K562 (cell line): ENCODE measurements at regions not wholly inside any gene's neighbourhood (a gene's known extent, or its start where the extent isn't known, plus 50 kb on each side); places are given as distances from the start of the nearest gene placed in this dataset.

Experiments
- ATAC-seq: fragments of 200-7000 bp; cut with Tn5 transposase; 3 replicates; pipeline ENCODE4 v1.9.1; 2020; ENCODE audit warnings: moderate library complexity
- BruUV-seq: library from RNA; stranded (reverse); fragments of 400-500 nt; replicated peaks from 2 replicates; lab custom pipeline; 2021; lab: Mats Ljungman, UMichigan
- CTCF ChIA-PET: fragments of 300-600 bp; formaldehyde crosslinking; extraction: SDS; loops from one replicate; lab custom pipeline; 2021; ENCODE audit warnings: low intra/inter-chr PET ratio; lab: Yijun Ruan, JAX
- POLR2A ChIA-PET: fragments of 300-600, 350-650 bp; sonication (Branson Sonifier 250); formaldehyde crosslinking; extraction: SDS; loops from one replicate; lab custom pipeline; 2021; ENCODE audit warnings: antibody characterized with exemption, inconsistent platforms; lab: Yijun Ruan, JAX
- DNase-seq, 4 experiments: peaks; one replicate each; pipeline versions ENCODE4 v3.0.0 to v3.0.0-alpha.2; 2011 to 2018; ENCODE audit warnings: low spot score in 3 of 4, mixed read lengths in 3 of 4; ENCODE audit errors: extremely low read depth in 1 of 4
- FAIRE-seq: peaks from 2 replicates; lab custom pipeline; 2011; peaks lifted over from hg19 to GRCh38; lab: Jason Lieb, UNC
- H2AFZ ChIP-seq: 2 replicates; pipeline ENCODE4 v1.6.0; 2011; ENCODE audit warnings: low read depth, low read length, control low read depth, inconsistent platforms
- H3K27ac ChIP-seq: fragments of 200-600 bp; 3 replicates; pipeline ENCODE4 v1.8.0; 2011; ENCODE audit warnings: low read depth, mild to moderate bottlenecking, control low read depth, inconsistent platforms, low read length, moderate library complexity, mixed read lengths; ENCODE audit errors: extremely low read depth
- H3K27me3 ChIP-seq, 2 experiments: fragments of 300-600 bp in 1 of 2; 2 replicates in 1 of 2; 3 replicates in 1 of 2; pipeline versions ENCODE4 v1.6.0 to v1.8.0; 2011; ENCODE audit warnings: inconsistent platforms in 2 of 2, low read length in 2 of 2, mild to moderate bottlenecking in 1 of 2, mixed read lengths in 1 of 2, moderate library complexity in 1 of 2; ENCODE audit not compliant: control insufficient read depth in 2 of 2, insufficient read depth in 2 of 2
- H3K36me3 ChIP-seq: fragments of 300-600 bp; 3 replicates; pipeline ENCODE4 v1.8.0; 2011; ENCODE audit warnings: mild to moderate bottlenecking, low read length, inconsistent platforms; ENCODE audit not compliant: control insufficient read depth, insufficient read depth
- H3K4me1 ChIP-seq, 2 experiments: fragments of 200-600 bp in 1 of 2; replicated peaks in 1 of 2; 2 replicates in 1 of 2; 3 replicates in 1 of 2; pipeline versions ENCODE4 v1.5.1 to v1.8.0; 2011; ENCODE audit warnings: inconsistent platforms in 2 of 2, low read length in 2 of 2, mild to moderate bottlenecking in 1 of 2, mixed read lengths in 1 of 2, moderate library complexity in 1 of 2; ENCODE audit not compliant: control insufficient read depth in 2 of 2, insufficient read depth in 2 of 2
- H3K4me2 ChIP-seq: 2 replicates; pipeline ENCODE4 v1.6.1; 2011; ENCODE audit warnings: low read length, control low read depth, inconsistent platforms, mixed read lengths; ENCODE audit not compliant: insufficient read depth
- H3K4me3 ChIP-seq: fragments of 200-600 bp; sonication (generic), shearing (Covaris generic); 2 replicates; pipeline ENCODE4 v1.5.1; 2016; ENCODE audit warnings: control low read depth, inconsistent platforms
- H3K79me2 ChIP-seq: fragments of 200-600 bp; 3 replicates; pipeline ENCODE4 v1.8.0; 2011; ENCODE audit warnings: low read length, inconsistent platforms; ENCODE audit not compliant: control insufficient read depth, insufficient read depth
- H3K9ac ChIP-seq, 2 experiments: 2 replicates each; pipeline versions ENCODE4 v1.6.0 to v1.6.1; 2011; ENCODE audit warnings: low read depth in 2 of 2, low read length in 2 of 2, control low read depth in 1 of 2, inconsistent platforms in 1 of 2, mild to moderate bottlenecking in 1 of 2, mixed read lengths in 1 of 2; ENCODE audit not compliant: insufficient read depth in 1 of 2
- H3K9me1 ChIP-seq: one replicate; pipeline ENCODE4 v1.6.0; 2011; ENCODE audit warnings: inconsistent platforms, mild to moderate bottlenecking, low read length, moderate library complexity; ENCODE audit not compliant: control insufficient read depth, insufficient read depth
- H3K9me3 ChIP-seq: replicated peaks from 2 replicates; pipeline ENCODE4 v1.5.1; 2011; ENCODE audit warnings: low read depth, low read length, inconsistent platforms; ENCODE audit not compliant: control insufficient read depth, insufficient read depth
- H4K20me1 ChIP-seq: replicated peaks from 2 replicates; pipeline ENCODE4 v1.6.1; 2011; ENCODE audit warnings: low read length, inconsistent platforms, mixed read lengths; ENCODE audit not compliant: control insufficient read depth, insufficient read depth
- CC2D1A ChIP-seq: fragments of 450-650 bp; IDR thresholded peaks from 2 replicates; pipeline ENCODE4 v1.6.1; 2017; ENCODE audit warnings: mild to moderate bottlenecking
- ESRRA ChIP-seq: fragments of 450-650 bp; IDR thresholded peaks from 2 replicates; pipeline ENCODE4 v1.6.1; 2014; ENCODE audit warnings: low read depth, mild to moderate bottlenecking, moderate library complexity, borderline replicate concordance
- POLR2AphosphoS5 ChIP-seq: IDR thresholded peaks from 2 replicates; pipeline ENCODE4 v1.6.1; 2011; ENCODE audit warnings: mild to moderate bottlenecking, low read depth, low read length, moderate library complexity; ENCODE audit not compliant: control insufficient read depth, insufficient read depth
- SMAD4 ChIP-seq: fragments of 250-450 bp; sonication (Bioruptor Pico); conservative IDR thresholded peaks from 2 replicates; pipeline ENCODE4 v1.8.0; 2021; ENCODE audit warnings: inconsistent platforms, mild to moderate bottlenecking, moderate library complexity
- TGIF2 ChIP-seq: sonication (generic); formaldehyde crosslinking; IDR thresholded peaks from 2 replicates; pipeline ENCODE4 v1.8.1; 2022; ENCODE audit warnings: mild to moderate bottlenecking, missing genetic modification reagents, moderate library complexity
- ZKSCAN8 ChIP-seq: fragments of 200-800 bp; sonication (Bioruptor generic); IDR thresholded peaks from 2 replicates; pipeline ENCODE4 v1.6.1; 2016; ENCODE audit warnings: missing genetic modification characterization, missing compliant biosample characterization
- ZNF282 ChIP-seq: sonication (generic); formaldehyde crosslinking; IDR thresholded peaks from 2 replicates; pipeline ENCODE4 v1.8.1; 2023; ENCODE audit warnings: missing genetic modification reagents
- ZNF384 ChIP-seq: IDR thresholded peaks from 2 replicates; pipeline ENCODE4 v1.6.1; 2012; ENCODE audit warnings: low read depth, low read length, improper control_type of control experiment
- WGBS: fragments of 100-300 bp; shearing (Covaris generic); methylation state at CpG from one replicate; pipeline ENCODE4 v1.1.6; 2016; ENCODE audit warnings: low coverage, mixed read lengths; ENCODE audit not compliant: insufficient coverage; ENCODE audit errors: missing lambda C conversion rate; 5-methylcytosine and 5-hydroxymethylcytosine counted together
- in situ Hi-C: fragments of 300-500 bp; cut with MboI; formaldehyde crosslinking; loops from 4 replicates; pipeline ENCODE4 v1.15.0; 2018; ENCODE audit warnings: inconsistent platforms, mixed read lengths
- intact Hi-C: fragments of 100-400 bp; cut with micrococcal nuclease; formaldehyde crosslinking; loops from 2 replicates; pipeline ENCODE4 v1.14.2; 2022
- TF ChIP-seq, protein P1 (sequence below): sonication (generic); formaldehyde crosslinking; IDR thresholded peaks from 2 replicates; pipeline ENCODE4 v1.9.0; 2022; ENCODE audit warnings: mild to moderate bottlenecking, missing genetic modification reagents
- TF ChIP-seq, protein P2 (sequence below): sonication (generic); formaldehyde crosslinking; IDR thresholded peaks from 2 replicates; pipeline ENCODE4 v1.8.0; 2023; ENCODE audit warnings: missing genetic modification reagents, mild to moderate bottlenecking, borderline replicate concordance
- TF ChIP-seq, protein P3 (sequence below): sonication (generic); formaldehyde crosslinking; IDR thresholded peaks from 2 replicates; pipeline ENCODE4 v1.8.1; 2023; ENCODE audit warnings: mild to moderate bottlenecking, missing genetic modification reagents
- TF ChIP-seq, protein P4 (sequence below): fragments of 450-650 bp; formaldehyde crosslinking; IDR thresholded peaks from 2 replicates; pipeline ENCODE4 v1.4.0; 2022; ENCODE audit warnings: missing genetic modification characterization

DNA sequence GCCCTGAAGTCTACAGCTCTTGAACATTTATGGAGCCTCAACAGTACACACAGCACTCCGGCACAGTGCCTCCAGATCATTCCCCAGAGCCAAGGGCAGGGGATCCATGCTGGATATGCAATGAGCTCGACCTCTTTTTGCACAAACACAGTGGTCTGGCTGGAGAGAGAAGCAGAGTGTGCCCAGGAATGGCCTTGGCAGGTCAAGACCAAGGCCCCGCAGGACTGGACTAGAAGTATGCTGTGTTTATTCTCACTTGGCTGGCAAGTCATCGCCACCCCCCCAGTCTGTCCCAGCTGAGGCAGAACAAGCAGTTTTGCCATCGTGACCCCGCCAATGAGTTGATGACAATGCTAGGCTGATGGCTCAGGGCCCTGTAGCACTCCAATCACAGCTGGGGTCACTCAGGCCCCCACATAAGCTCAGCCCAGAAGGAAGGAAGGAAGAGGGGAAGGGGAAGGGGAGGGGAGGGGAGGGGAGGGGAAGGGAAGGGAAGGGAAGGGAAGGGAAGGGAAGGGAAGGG is 212.1 kb downstream of the TTC32 start:
- Histone ChIP-seq H3K27ac (no peak overlapping the region), H3K79me2 (no peaks in the 10 kb centered on the region), H3K9me1 (no peaks in the 10 kb centered on the region), H3K4me2 (no peak overlapping the region), H3K4me1 (no peaks in the 10 kb centered on the region)
- ATAC-seq = no peak
- WGBS = 0% methylated on average over 6 of the region's 6 CpGs
- no peak for DNase-seq
- CTCF ChIA-PET = no interaction called here
- FAIRE-seq = no peak
- TF ChIP-seq TGIF2 (CRISPR knock-in tag) = no peak
- TF ChIP-seq ZNF282 (CRISPR knock-in tag) = no peak
- TF ChIP-seq ZNF384 = no peak
- TF ChIP-seq SMAD4 (CRISPR knock-in tag) = no peak
- no peak for TF ChIP-seq CC2D1A
- TF ChIP-seq POLR2AphosphoS5 = no peak
- TF ChIP-seq, protein P1, sequence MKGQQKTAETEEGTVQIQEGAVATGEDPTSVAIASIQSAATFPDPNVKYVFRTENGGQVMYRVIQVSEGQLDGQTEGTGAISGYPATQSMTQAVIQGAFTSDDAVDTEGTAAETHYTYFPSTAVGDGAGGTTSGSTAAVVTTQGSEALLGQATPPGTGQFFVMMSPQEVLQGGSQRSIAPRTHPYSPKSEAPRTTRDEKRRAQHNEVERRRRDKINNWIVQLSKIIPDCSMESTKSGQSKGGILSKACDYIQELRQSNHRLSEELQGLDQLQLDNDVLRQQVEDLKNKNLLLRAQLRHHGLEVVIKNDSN (CRISPR knock-in tag) = no peak
- TF ChIP-seq ZKSCAN8 (CRISPR knock-in tag) = no peak
- TF ChIP-seq ESRRA = no peak
- TF ChIP-seq, protein P2, sequence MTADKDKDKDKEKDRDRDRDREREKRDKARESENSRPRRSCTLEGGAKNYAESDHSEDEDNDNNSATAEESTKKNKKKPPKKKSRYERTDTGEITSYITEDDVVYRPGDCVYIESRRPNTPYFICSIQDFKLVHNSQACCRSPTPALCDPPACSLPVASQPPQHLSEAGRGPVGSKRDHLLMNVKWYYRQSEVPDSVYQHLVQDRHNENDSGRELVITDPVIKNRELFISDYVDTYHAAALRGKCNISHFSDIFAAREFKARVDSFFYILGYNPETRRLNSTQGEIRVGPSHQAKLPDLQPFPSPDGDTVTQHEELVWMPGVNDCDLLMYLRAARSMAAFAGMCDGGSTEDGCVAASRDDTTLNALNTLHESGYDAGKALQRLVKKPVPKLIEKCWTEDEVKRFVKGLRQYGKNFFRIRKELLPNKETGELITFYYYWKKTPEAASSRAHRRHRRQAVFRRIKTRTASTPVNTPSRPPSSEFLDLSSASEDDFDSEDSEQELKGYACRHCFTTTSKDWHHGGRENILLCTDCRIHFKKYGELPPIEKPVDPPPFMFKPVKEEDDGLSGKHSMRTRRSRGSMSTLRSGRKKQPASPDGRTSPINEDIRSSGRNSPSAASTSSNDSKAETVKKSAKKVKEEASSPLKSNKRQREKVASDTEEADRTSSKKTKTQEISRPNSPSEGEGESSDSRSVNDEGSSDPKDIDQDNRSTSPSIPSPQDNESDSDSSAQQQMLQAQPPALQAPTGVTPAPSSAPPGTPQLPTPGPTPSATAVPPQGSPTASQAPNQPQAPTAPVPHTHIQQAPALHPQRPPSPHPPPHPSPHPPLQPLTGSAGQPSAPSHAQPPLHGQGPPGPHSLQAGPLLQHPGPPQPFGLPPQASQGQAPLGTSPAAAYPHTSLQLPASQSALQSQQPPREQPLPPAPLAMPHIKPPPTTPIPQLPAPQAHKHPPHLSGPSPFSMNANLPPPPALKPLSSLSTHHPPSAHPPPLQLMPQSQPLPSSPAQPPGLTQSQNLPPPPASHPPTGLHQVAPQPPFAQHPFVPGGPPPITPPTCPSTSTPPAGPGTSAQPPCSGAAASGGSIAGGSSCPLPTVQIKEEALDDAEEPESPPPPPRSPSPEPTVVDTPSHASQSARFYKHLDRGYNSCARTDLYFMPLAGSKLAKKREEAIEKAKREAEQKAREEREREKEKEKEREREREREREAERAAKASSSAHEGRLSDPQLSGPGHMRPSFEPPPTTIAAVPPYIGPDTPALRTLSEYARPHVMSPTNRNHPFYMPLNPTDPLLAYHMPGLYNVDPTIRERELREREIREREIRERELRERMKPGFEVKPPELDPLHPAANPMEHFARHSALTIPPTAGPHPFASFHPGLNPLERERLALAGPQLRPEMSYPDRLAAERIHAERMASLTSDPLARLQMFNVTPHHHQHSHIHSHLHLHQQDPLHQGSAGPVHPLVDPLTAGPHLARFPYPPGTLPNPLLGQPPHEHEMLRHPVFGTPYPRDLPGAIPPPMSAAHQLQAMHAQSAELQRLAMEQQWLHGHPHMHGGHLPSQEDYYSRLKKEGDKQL (CRISPR knock-in tag) = no peak
- TF ChIP-seq, protein P3, sequence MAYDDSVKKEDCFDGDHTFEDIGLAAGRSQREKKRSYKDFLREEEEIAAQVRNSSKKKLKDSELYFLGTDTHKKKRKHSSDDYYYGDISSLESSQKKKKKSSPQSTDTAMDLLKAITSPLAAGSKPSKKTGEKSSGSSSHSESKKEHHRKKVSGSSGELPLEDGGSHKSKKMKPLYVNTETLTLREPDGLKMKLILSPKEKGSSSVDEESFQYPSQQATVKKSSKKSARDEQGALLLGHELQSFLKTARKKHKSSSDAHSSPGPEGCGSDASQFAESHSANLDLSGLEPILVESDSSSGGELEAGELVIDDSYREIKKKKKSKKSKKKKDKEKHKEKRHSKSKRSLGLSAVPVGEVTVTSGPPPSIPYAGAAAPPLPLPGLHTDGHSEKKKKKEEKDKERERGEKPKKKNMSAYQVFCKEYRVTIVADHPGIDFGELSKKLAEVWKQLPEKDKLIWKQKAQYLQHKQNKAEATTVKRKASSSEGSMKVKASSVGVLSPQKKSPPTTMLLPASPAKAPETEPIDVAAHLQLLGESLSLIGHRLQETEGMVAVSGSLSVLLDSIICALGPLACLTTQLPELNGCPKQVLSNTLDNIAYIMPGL (CRISPR knock-in tag) = no peak
- TF ChIP-seq, protein P4, sequence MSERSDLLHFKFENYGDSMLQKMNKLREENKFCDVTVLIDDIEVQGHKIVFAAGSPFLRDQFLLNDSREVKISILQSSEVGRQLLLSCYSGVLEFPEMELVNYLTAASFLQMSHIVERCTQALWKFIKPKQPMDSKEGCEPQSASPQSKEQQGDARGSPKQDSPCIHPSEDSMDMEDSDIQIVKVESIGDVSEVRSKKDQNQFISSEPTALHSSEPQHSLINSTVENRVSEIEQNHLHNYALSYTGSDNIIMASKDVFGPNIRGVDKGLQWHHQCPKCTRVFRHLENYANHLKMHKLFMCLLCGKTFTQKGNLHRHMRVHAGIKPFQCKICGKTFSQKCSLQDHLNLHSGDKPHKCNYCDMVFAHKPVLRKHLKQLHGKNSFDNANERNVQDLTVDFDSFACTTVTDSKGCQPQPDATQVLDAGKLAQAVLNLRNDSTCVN (CRISPR knock-in tag) = no peak
- TF ChIP-seq, all 486 proteins: peak for 0
- Histone ChIP-seq H3K4me3 (no peak overlapping the region), H3K27me3 (no peaks in the 10 kb centered on the region), H3K9me3 (no peaks in the 10 kb centered on the region), H2AFZ (no peak overlapping the region), H3K36me3 (no peaks in the 10 kb centered on the region), H3K9ac (no peak overlapping the region), H4K20me1 (no peaks in the 10 kb centered on the region)
- POLR2A ChIA-PET = no interaction called here
- in situ Hi-C loops = no loop called here
- intact Hi-C loops = no loop called here
- BruUV-seq = no TSS peak
